Caki2 (cell line): ENCODE measurements at regions not wholly inside any gene's neighbourhood (a gene's known extent, or its start where the extent isn't known, plus 50 kb on each side); places are given as distances from the start of the nearest gene placed in this dataset.
"Not testable (repeated sequence)": the region's sequence is repeated elsewhere in the genome, so short reads cannot be mapped to it uniquely, and the experiment has no call there.

Source experiments
- DNase-seq: peaks from one replicate; pipeline ENCODE4 v3.0.0-alpha.2; 2015; ENCODE audit warnings: low read depth
- in situ Hi-C: cut with HindIII; loops from 2 replicates; pipeline ENCODE4 v1.10.0; 2016; ENCODE audit warnings: low sequenced_read_pairs, low pct_unique_long_range_greater_than_20kb, mixed read lengths

DNA sequence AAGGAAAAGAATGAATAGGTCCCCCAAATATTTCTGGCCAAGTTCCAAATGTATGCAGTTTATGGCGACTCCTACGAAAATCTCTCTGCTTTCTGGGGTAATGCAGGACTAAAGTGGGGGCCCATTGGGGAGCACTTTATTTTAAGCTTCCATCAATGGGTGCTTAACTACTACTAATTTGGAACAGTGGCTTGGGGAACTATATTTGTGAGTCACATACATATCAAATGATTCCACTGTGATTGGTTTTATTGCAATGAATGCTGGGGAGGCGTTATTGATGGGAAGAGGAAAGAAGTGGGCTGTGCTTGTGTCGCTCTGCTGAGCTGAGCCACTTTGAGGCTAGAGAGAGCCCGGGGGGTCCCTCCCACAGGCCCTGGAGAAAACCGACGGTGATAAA, 560.4 kb upstream of the SALL3 start:
- in situ Hi-C loops, result no loop called here
- no peak for DNase-seq

DNA sequence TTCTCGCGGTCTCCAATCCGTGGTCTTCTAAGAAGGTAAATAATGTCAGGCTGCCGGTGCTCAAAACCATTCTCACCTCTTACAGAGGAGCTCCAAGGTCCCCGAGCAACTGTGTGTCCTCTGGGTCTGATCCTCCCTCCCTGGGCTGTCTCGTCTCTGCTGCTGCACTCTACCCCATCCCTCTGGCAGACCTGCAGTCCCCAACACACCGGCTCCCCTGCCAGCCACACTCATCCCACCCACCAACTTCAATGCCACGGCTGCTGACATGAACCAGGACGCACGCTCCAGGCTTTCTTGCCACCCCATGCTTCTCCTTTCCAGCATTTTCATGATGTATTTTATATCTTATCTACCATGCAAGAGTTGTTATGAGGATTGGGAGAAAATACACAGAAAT, 559.5 kb upstream of the SALL3 start:
- in situ Hi-C loops, result no loop called here
- DNase-seq, result no peak

DNA sequence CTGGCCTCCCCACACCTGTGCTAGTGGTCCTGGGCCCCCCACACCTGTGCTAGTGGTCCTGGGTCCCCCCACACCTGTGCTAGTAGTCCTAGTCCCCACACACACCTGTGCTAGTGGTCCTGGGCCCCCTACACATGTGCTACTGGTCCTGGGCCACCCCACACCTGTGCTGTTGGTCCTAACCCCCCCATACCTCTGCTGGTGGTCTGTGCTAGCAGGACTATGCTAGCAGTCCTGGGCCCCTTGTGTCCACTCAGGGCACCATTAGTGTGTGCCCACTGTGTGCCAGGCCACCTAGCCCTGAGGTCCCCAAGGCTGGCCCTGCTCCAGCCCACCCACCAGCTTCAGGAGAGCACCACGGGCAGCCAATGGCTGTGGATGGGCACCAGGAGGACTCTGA, 558.2 kb upstream of the SALL3 start:
- in situ Hi-C loops, result no loop called here
- DNase-seq, result no peak

DNA sequence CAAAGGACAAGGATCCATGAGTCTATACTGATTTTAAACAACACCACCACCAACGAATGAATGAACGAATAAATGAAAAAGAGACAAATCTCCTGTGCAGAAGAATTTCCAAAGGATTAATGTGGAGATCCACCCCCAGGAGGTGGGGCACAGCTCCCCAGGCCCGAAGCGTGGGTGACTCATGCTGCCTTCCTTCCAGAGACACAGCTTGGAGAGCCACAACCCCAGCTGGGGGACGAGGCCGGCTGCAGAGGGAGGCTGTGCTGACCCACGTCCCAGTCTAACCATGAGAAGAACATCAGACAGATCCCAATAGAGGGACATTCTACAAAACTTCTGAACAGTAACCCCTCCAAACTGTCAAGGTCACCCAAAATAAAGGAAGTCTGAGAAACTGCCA, 557.3 kb upstream of the SALL3 start:
- DNase-seq, result no peak
- in situ Hi-C loops, result no loop called here

DNA sequence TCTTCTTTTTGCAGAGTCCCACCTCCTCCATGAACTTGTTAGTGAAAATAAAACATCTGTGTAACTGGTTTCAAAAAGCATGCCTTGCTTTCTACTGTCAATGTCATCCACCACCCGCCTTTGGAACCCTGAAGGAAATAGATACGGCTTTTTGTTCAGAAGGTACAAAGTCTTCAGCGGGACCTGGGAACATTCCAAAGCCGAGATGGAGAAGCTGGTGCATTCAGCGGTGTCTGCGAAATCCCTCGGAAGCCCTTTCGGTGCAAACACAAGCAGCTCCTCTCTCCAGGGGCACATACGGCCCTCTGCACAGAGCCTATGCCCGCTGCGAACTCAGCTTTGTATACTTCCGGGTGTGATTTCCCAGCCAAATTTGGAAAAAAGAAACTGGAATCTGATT, 555.8 kb upstream of the SALL3 start:
- DNase-seq, result no peak
- in situ Hi-C loops, result no loop called here

DNA sequence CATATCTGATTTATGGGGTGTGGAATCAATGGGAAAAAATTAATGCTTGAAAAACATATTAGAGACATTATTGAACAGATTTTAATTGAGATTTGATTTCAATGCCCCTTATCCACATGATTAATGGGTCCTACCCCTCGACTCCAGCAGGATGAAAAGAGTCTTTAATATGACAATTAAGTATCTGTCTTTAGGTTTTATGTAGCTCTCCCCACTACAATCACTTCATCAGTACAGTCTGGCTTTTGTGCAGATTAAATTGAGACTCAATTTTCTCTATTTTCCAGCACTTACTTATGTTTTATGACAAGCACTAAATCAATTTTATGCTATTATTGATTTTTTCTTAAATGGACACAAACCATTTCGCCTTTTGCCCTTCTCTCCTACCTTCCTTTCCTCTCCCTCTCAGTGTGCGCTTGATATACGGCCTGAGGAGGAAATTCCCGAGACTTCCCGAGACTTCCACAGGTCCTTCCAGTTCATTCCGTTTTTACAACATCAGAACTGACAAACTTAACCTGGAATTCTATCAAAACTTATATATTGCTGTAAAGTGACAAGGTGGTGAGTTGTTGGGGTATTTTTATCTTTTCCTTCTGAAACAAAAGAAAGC, 555.1 kb upstream of the SALL3 start:
- in situ Hi-C loops, result no loop called here
- no peak for DNase-seq

DNA sequence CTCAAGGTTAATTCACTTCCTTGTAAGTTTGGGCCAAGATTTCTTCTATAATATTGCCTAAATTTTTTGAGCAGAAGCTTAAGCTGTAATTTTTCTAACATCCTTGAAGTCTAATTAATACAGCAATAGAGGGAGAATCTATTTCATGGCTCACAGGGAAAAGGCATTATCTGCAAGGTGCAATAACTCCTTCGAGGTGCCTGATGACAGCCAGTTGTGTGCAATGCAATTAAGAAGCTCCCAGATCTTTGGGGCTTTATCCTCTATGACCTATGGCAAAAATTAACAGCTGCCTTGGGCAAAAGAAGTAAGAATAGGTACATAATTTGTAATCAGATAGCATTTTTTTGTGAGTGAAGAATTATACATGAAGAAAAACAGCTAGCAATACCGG, 554.6 kb upstream of the SALL3 start:
- DNase-seq, result no peak
- in situ Hi-C loops, result no loop called here

DNA sequence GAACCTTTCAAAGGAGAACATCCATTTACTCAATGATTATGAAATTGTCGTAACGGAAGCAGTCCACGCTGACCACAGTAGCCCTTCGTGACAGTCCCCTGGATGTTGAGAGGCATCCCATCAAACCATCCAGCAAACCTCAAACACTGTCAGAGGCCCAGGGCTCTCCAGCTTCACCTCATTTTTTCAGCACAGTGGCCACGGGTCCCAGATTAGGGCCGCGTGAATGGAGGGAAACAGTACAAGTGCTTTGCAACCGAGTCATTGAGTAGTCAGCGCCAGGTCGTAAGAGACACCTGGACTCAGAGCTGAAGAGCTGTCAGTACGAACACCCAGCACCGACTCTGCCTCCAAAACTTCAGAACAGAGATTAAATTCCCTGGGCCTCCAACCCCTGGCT, 552.5 kb upstream of the SALL3 start:
- no peak for DNase-seq
- in situ Hi-C loops, result no loop called here

DNA sequence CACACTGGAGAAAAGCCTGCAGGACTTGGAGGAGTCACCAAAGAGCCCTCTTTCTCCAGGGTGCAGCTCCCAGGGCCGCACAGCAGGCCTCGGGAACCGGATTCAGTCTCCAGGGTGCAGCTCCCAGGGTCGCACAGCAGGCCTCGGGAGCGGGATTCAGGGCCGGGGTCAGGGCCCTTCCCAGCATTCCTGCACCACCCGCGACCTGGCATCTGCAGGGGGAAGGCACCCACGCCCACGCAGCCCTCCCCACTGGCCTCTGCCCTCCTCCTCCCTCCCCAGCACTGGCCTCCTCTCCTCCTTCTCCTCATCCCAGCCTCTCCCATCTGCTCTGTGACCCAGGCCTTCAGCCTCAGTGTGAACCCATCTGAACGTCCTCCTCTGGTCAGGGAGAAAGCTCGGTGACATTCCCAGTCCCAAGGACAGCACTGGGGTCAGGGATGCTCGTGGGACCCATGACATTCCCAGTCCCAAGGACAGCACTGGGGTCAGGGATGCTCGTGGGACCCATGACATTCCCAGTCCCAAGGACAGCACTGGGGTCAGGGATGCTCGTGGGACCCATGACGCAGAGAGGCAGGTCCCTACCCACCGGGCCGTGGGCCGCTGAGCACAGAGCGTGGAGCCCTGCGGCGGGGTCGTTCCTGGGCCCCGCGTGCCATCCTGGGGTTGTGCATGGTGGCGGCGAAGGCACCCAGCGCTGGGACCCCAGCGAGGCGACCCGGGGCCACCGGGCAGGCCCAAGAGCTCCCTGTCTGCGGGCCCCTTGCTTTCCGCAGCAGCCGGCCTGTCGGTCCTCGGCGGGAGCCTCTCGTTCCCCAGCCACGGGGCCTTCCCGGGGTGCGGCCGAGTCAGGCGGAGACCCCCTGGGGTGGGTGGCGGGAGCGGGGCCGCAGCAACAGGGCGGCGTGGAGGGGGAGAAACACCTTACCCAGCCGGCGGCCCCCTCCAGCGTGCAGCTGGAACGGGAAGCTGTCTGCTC, 550.2 kb upstream of the SALL3 start:
- DNase-seq, result no peak
- in situ Hi-C loops, result no loop called here

DNA sequence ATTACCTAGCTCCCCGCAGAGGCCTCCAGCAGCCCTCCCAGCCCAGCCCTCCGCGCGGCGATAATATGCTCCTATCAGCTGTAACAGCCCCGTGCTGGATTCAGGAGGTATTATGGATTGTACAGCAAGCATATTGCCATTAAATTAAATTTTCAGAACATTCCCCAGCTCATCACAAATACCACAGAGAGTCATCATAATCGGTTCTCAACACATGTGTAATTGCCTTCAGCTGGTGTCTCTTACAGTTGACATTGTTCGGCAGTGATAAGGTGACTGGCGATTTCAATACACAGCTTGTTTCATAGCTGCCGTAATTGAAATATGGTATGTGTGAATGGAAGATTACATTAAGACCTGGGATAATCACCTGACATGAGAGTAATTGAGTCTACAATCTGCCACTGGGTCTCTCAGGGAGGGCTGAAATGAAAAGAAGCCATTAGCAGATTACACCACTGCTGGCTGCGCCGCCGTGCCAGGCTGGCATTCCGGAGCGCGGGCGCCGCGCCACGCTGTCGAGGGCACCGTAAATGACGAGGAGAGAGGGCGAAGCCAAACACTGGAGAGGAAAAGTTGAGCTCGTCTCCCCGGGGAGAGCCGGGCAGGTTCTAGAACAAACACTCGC, 549.4 kb upstream of the SALL3 start:
- in situ Hi-C loops, result no loop called here
- no peak for DNase-seq

DNA sequence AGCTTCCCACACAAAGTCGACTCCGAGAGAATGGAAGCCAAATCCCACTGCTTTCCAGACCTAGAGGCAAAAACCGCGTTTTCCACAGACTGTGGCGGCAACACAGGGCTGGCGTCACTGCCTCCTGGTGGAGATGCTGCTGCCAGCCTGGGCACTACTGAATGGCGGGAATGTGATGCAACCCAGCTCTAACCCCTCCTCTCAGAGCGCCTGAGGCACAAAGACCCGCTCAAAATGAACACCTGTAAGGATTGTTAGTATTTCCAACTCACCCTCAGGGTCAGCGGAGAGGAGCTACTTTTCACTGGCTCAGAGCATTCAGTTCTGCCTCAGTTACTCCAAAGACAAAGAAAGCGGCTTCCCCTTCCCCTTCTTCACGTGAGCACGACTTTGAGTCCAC, 548.0 kb upstream of the SALL3 start:
- no peak for DNase-seq
- in situ Hi-C loops, result no loop called here

DNA sequence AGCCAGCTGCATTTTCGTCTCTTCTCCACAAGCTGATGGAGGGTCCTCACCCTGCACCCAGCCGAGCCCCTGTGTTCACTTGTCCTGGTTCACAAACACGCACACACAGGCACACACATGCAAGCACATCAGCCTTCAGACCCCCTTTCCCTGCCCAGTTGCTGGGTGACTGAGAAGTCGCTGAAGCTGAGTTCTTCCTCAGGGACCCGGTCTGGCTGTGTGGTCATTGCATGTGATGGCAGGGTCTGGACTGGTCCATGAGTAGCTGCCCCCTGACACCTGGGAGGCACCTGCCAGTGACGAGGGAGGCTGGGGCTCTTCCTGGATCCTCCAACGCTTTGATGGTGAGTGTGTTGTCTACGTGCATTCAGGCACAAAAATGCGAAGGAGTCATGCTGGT, 546.1 kb upstream of the SALL3 start:
- no peak for DNase-seq
- in situ Hi-C loops, result no loop called here

DNA sequence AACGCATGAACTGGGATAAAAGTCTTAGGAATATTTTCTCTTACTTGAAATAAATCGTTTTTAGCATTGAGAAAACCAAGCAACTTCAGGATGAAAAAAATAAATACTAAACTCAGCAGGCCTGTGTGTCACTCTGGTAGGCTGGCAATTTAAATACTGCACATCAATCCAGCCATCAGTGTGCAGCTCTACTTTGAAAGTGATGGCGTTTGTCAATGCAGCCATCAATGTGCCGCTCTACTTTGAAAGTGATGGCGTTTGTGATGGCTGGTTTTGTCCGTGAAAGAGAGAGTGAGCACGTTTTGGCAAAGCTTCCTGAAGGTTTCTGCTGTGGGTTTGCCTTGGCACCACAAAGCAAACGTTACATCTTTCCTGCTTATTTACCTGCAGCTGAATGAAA, 543.5 kb upstream of the SALL3 start:
- in situ Hi-C loops, result no loop called here
- no peak for DNase-seq

DNA sequence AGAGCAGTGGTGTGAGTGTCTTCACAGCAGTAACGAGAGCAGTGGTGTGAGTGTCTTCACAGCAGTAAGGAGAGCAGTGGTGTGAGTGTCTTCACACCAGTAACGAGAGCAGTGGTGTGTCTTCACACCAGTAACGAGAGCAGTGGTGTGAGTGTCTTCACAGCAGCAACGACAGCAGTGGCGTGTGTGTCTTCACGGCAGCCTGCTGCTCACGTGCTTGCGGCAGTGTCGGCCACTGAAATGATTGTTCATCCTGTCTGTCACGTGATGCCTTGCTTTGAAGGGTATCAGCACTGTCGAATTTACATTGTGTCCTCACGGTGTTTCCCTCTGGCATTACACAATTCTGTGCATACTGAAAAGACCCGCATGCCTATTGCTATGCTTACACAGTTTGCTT, 541.4 kb upstream of the SALL3 start:
- DNase-seq, result not testable (repeated sequence)

DNA sequence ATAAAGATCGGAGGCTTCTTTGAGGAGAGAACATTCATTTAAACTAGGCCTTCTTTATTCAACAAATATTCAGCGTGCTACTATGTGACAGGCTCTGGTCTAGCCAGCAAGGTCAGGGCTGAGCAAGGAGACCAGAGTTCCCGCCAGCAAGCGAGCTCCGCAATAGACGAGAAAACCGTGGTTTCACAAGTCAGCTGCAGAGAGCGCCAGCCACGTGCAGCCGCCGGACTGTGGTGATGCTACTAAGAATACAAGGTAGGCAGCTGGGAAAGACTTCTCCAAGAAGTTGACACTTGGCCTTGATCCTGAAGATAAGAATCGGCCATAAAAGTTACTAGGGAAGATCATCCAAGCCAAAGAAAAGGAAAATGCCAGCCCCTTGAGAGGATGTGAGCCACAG, 533.7 kb upstream of the SALL3 start:
- in situ Hi-C loops, result no loop called here
- DNase-seq, result no peak

More for the DNA sequence above, 541.4 kb upstream of the SALL3 start:
- in situ Hi-C loops, result not testable (repeated sequence)

DNA sequence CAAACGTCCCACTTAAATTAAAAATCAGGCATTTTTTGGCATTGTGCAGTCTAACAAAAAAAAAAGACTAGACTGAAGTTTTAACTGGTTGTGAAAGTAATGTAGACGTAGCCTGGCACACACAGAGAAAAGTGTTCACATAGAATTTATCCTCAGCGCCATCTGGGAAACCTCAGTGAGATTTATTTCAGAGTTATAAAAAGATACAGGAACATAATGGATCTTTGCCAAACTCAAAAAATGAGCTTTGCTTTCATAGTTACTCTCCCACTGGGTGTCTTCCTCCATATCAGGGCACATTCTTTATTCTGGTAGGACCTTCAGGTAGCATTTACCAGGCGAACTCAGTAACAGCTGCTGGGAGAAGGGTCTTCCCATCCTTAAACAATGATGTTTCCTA, 532.4 kb upstream of the SALL3 start:
- in situ Hi-C loops, result no loop called here
- no peak for DNase-seq

DNA sequence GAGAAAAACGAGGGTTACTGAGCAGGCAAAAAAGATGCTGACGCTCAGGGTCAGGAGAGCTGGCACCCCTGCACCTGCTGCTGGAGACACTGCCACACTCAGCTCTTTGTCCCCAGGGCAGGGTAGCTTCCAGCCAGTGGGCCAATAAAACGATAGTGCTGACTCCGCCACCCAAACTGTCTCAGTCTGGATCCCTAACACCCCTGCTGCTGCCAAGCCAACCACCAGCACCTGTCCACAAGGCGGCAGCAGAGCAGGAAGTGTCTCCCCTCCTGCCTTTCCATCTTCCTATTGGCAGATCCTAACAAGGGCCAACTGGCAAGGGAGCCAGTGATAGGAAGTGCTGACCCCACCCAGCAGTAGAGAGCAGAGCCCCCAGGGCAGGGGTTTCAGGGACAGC, 531.5 kb upstream of the SALL3 start:
- in situ Hi-C loops, result no loop called here
- no peak for DNase-seq

DNA sequence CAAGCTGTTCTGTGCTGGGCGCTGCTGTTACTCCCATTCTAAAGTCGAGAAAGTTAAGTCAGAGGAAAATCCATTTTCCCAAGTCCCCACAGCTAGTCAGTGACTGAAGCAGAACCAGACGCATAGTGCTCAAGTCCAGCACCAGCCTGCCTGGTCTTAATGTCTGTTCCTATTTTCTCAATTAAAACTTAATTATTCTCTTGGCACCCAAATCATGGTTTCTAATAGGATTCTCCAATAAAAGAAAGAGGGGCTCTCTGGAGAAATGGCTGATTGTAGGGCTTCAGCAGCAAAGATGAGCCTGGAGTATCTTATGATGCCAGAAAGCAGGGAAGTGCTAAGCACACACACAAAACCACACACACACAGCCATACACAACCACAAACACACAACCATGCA, 531.0 kb upstream of the SALL3 start:
- no peak for DNase-seq
- in situ Hi-C loops, result no loop called here

DNA sequence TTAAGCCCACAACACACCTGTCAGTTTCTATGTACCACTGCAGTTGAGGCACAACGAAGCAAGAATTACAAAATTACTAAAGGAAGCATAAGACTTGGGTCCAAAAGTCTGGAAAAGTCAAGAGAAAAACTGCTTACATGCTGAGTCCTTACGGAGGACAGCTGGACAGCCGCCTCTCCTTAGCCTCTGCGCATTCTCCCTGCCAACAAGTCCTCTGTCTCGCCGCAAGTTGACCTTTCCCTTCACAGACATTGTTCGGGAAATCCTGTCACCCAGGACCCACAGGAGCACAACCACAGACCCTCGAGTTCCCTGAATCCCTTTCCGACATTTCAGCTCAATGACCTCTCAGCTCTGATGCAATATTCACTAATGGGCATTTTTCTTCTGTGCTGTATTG, 525.4 kb upstream of the SALL3 start:
- DNase-seq, result no peak
- in situ Hi-C loops, result no loop called here
